Activated T-cell treated with anti-CD3 and anti-CD28 coated beads, Interleukin-2, amount 50 U/mL, for 72 hours (primary cell): ENCODE measurements at regions not wholly inside any gene's neighbourhood (a gene's known extent, or its start where the extent isn't known, plus 50 kb on each side); places are given as distances from the start of the nearest gene placed in this dataset.
"Not testable (repeated sequence)": the region's sequence is repeated elsewhere in the genome, so short reads cannot be mapped to it uniquely, and the experiment has no call there.

Experiments used
- ATAC-seq, 2 donors: fragments of 150-1000 bp; cut with Tn5 transposase; replicated peaks in 1 of 2; 2 replicates each; pipeline ENCODE4 v1.10.0; 2021; ENCODE audit warnings: moderate library complexity in 2 of 2, mild to moderate bottlenecking in 1 of 2
- DNase-seq, 2 donors: peaks; one replicate each; pipeline ENCODE4 v3.0.0; 2021 to 2022; ENCODE audit warnings: mixed read lengths in 1 of 2
- H3K27ac Mint-ChIP-seq: one replicate; pipeline ENCODE4 v1.8.0; 2022; ENCODE audit warnings: mild to moderate bottlenecking, moderate library complexity, mixed read lengths
- H3K27me3 Mint-ChIP-seq: one replicate; pipeline ENCODE4 v1.8.0; 2022; ENCODE audit warnings: low read depth, mixed read lengths
- H3K36me3 Mint-ChIP-seq, 2 donors: one replicate each; pipeline ENCODE4 v1.8.0; 2022; ENCODE audit warnings: mixed read lengths in 2 of 2, mild to moderate bottlenecking in 1 of 2; ENCODE audit not compliant: insufficient read depth in 2 of 2
- H3K4me1 Mint-ChIP-seq: one replicate; pipeline ENCODE4 v1.8.0; 2022; ENCODE audit warnings: low read depth, mixed read lengths
- H3K4me3 Mint-ChIP-seq, 2 donors: one replicate each; pipeline ENCODE4 v1.8.0; 2022; ENCODE audit warnings: mild to moderate bottlenecking in 2 of 2, mixed read lengths in 2 of 2, moderate library complexity in 2 of 2
- H3K9me3 Mint-ChIP-seq, 2 donors: one replicate each; pipeline ENCODE4 v1.8.0; 2022; ENCODE audit warnings: mixed read lengths in 2 of 2

- H3K27ac Mint-ChIP-seq, result no peak overlapping the region
- no peaks in the 10 kb centered on the region for H3K27me3 Mint-ChIP-seq
- peaks cover 7 to 9% of the 10 kb centered on the region in 2 donors for H3K9me3 Mint-ChIP-seq
- DNase-seq (no peak), ATAC-seq (no peak)
- H3K4me1 Mint-ChIP-seq, result no peaks in the 10 kb centered on the region
- no peak overlapping the region for H3K4me3 Mint-ChIP-seq
- H3K36me3 Mint-ChIP-seq, result no peaks in the 10 kb centered on the region
Measured at GRCh38 chr9:115781070-115781736, 372.4 kb upstream of the PAPPA start.

- Mint-ChIP-seq H3K4me1 (no peaks in the 10 kb centered on the region), H3K9me3 (peaks cover 6% of the 10 kb centered on the region in 2 donors), H3K36me3 (no peaks in the 10 kb centered on the region), H3K27ac (no peak overlapping the region), H3K27me3 (no peaks in the 10 kb centered on the region), H3K4me3 (no peak overlapping the region)
- no peak for DNase-seq
- no peak for ATAC-seq
Measured at GRCh38 chr9:115786321-115786720, 367.3 kb upstream of the PAPPA start.

GRCh38 chr9:115790520-115790919 is 363.1 kb upstream of the PAPPA start:
- DNase-seq (no peak), ATAC-seq (no peak)
- Mint-ChIP-seq H3K9me3 (peaks cover 0 to 4% of the 10 kb centered on the region in 2 donors), H3K36me3 (no peaks in the 10 kb centered on the region), H3K4me3 (no peak overlapping the region), H3K27ac (no peak overlapping the region), H3K27me3 (no peaks in the 10 kb centered on the region), H3K4me1 (no peaks in the 10 kb centered on the region)

GRCh38 chr9:115794921-115795475 is 358.6 kb upstream of the PAPPA start:
- Mint-ChIP-seq H3K9me3 (peaks cover 0 to 4% of the 10 kb centered on the region in 2 donors), H3K27me3 (no peaks in the 10 kb centered on the region)
- no peak for ATAC-seq

GRCh38 chr9:115799734-115800133 is 353.9 kb upstream of the PAPPA start:
- no peak overlapping the region for H3K27ac Mint-ChIP-seq
- ATAC-seq (no peak), DNase-seq (no peak)
- H3K9me3 Mint-ChIP-seq, result no peaks in the 10 kb centered on the region
- H3K4me3 Mint-ChIP-seq, result no peak overlapping the region
- no peaks in the 10 kb centered on the region for H3K27me3 Mint-ChIP-seq
- H3K36me3 Mint-ChIP-seq, result no peaks in the 10 kb centered on the region
- no peaks in the 10 kb centered on the region for H3K4me1 Mint-ChIP-seq

More at GRCh38 chr9:115794921-115795475, 358.6 kb upstream of the PAPPA start:
- H3K4me3 Mint-ChIP-seq, result no peak overlapping the region
- H3K36me3 Mint-ChIP-seq, result no peaks in the 10 kb centered on the region
- no peak for DNase-seq
- no peak overlapping the region for H3K27ac Mint-ChIP-seq
- no peaks in the 10 kb centered on the region for H3K4me1 Mint-ChIP-seq

GRCh38 chr9:115804206-115804605 is 349.4 kb upstream of the PAPPA start:
- Mint-ChIP-seq H3K9me3 (no peaks in the 10 kb centered on the region), H3K36me3 (no peaks in the 10 kb centered on the region), H3K27ac (no peak overlapping the region), H3K4me1 (no peaks in the 10 kb centered on the region), H3K4me3 (no peak overlapping the region), H3K27me3 (no peaks in the 10 kb centered on the region)
- ATAC-seq (no peak), DNase-seq (no peak)

- no peak for ATAC-seq
- Mint-ChIP-seq H3K4me3 (no peak overlapping the region), H3K27ac (no peak overlapping the region), H3K27me3 (no peaks in the 10 kb centered on the region), H3K9me3 (peaks cover 2 to 4% of the 10 kb centered on the region in 2 donors), H3K36me3 (no peaks in the 10 kb centered on the region), H3K4me1 (no peaks in the 10 kb centered on the region)
- no peak for DNase-seq
Measured at GRCh38 chr9:115808108-115808507, 345.5 kb upstream of the PAPPA start.

GRCh38 chr9:115808695-115809094 is 344.9 kb upstream of the PAPPA start:
- H3K4me1 Mint-ChIP-seq, result no peaks in the 10 kb centered on the region
- DNase-seq (no peak), ATAC-seq (no peak)
- no peak overlapping the region for H3K27ac Mint-ChIP-seq
- H3K36me3 Mint-ChIP-seq, result no peaks in the 10 kb centered on the region
- no peaks in the 10 kb centered on the region for H3K27me3 Mint-ChIP-seq
- H3K9me3 Mint-ChIP-seq, result peaks cover 2 to 5% of the 10 kb centered on the region in 2 donors
- no peak overlapping the region for H3K4me3 Mint-ChIP-seq

- H3K36me3 Mint-ChIP-seq, result no peaks in the 10 kb centered on the region
- H3K27ac Mint-ChIP-seq, result no peak overlapping the region
- no peaks in the 10 kb centered on the region for H3K27me3 Mint-ChIP-seq
- H3K4me3 Mint-ChIP-seq, result no peak overlapping the region
- no peaks in the 10 kb centered on the region for H3K4me1 Mint-ChIP-seq
- no peak for DNase-seq
- peaks cover 2 to 5% of the 10 kb centered on the region in 2 donors for H3K9me3 Mint-ChIP-seq
- ATAC-seq, result no peak
Measured at GRCh38 chr9:115810166-115810565, 343.4 kb upstream of the PAPPA start.

GRCh38 chr9:115814081-115814480 is 339.5 kb upstream of the PAPPA start:
- H3K27ac Mint-ChIP-seq, result no peak overlapping the region
- no peaks in the 10 kb centered on the region for H3K4me1 Mint-ChIP-seq
- H3K4me3 Mint-ChIP-seq, result no peak overlapping the region
- no peak for ATAC-seq
- peaks cover 2 to 5% of the 10 kb centered on the region in 2 donors for H3K9me3 Mint-ChIP-seq
- no peaks in the 10 kb centered on the region for H3K27me3 Mint-ChIP-seq
- no peak for DNase-seq
- H3K36me3 Mint-ChIP-seq, result no peaks in the 10 kb centered on the region

- H3K4me1 Mint-ChIP-seq, result no peaks in the 10 kb centered on the region
- no peak for ATAC-seq
- H3K9me3 Mint-ChIP-seq, result peaks cover 3 to 5% of the 10 kb centered on the region in 2 donors
- H3K36me3 Mint-ChIP-seq, result no peaks in the 10 kb centered on the region
- no peak overlapping the region for H3K4me3 Mint-ChIP-seq
- no peak overlapping the region for H3K27ac Mint-ChIP-seq
- no peak for DNase-seq
- H3K27me3 Mint-ChIP-seq, result no peaks in the 10 kb centered on the region
Measured at GRCh38 chr9:115815786-115816185, 337.8 kb upstream of the PAPPA start.

GRCh38 chr9:115818651-115819050 is 334.9 kb upstream of the PAPPA start:
- H3K27ac Mint-ChIP-seq, DNase-seq, H3K9me3 Mint-ChIP-seq, H3K4me3 Mint-ChIP-seq, H3K4me1 Mint-ChIP-seq, ATAC-seq, H3K36me3 Mint-ChIP-seq, H3K27me3 Mint-ChIP-seq: not testable (repeated sequence)

GRCh38 chr9:115832031-115832430 is 321.6 kb upstream of the PAPPA start:
- DNase-seq, result no peak

GRCh38 chr9:115837618-115838017 is 316.0 kb upstream of the PAPPA start:
- DNase-seq (no peak), ATAC-seq (no peak)
- Mint-ChIP-seq H3K27me3 (no peaks in the 10 kb centered on the region), H3K27ac (no peak overlapping the region), H3K36me3 (no peaks in the 10 kb centered on the region), H3K4me3 (no peak overlapping the region), H3K4me1 (no peaks in the 10 kb centered on the region), H3K9me3 (peaks cover 2 to 10% of the 10 kb centered on the region in 2 donors)

More at GRCh38 chr9:115832031-115832430, 321.6 kb upstream of the PAPPA start:
- no peak for ATAC-seq
- Mint-ChIP-seq H3K4me1 (no peaks in the 10 kb centered on the region), H3K9me3 (peaks cover 3 to 7% of the 10 kb centered on the region in 2 donors), H3K27me3 (no peaks in the 10 kb centered on the region), H3K4me3 (no peak overlapping the region), H3K36me3 (no peaks in the 10 kb centered on the region), H3K27ac (no peak overlapping the region)
